H9 (cell line): ENCODE measurements at regions not wholly inside any gene's neighbourhood (a gene's known extent, or its start where the extent isn't known, plus 50 kb on each side); places are given as distances from the start of the nearest gene placed in this dataset.

ENCODE experiments used
- DNase-seq: peaks from one replicate; pipeline ENCODE4 v3.0.0-alpha.2; 2017
- H2AFZ ChIP-seq: one replicate; pipeline ENCODE4 v1.6.1; 2013; ENCODE audit warnings: mild to moderate bottlenecking, low read length, control low read depth, moderate library complexity
- H2AK5ac ChIP-seq: 2 replicates; pipeline ENCODE4 v1.6.1; 2013; ENCODE audit warnings: low read length, control low read depth, mixed read lengths; ENCODE audit not compliant: insufficient read length
- H2BK120ac ChIP-seq: one replicate; pipeline ENCODE4 v1.6.1; 2013; ENCODE audit warnings: low read depth, mild to moderate bottlenecking, low read length, control low read depth, inconsistent platforms; ENCODE audit not compliant: poor library complexity, severe bottlenecking
- H2BK12ac ChIP-seq: 2 replicates; pipeline ENCODE4 v1.6.1; 2013; ENCODE audit warnings: low read length, control low read depth, mixed read lengths, low read depth; ENCODE audit not compliant: insufficient read length
- H2BK15ac ChIP-seq: 2 replicates; pipeline ENCODE4 v1.6.1; 2013; ENCODE audit warnings: low read depth, low read length, control low read depth
- H2BK20ac ChIP-seq: one replicate; pipeline ENCODE4 v1.6.1; 2013; ENCODE audit warnings: low read depth, mild to moderate bottlenecking, low read length, control low read depth, inconsistent platforms; ENCODE audit not compliant: poor library complexity, severe bottlenecking
- H2BK5ac ChIP-seq: 2 replicates; pipeline ENCODE4 v1.6.1; 2013; ENCODE audit warnings: low read length, control low read depth, mixed read lengths; ENCODE audit not compliant: insufficient read length
- H3K14ac ChIP-seq: 2 replicates; pipeline ENCODE4 v1.6.1; 2013; ENCODE audit warnings: low read length, control low read depth; ENCODE audit not compliant: insufficient read depth
- H3K18ac ChIP-seq: 2 replicates; pipeline ENCODE4 v1.6.1; 2013; ENCODE audit warnings: low read depth, mild to moderate bottlenecking, mixed read lengths, low read length, control low read depth; ENCODE audit not compliant: insufficient read length
- H3K23ac ChIP-seq: 2 replicates; pipeline ENCODE4 v1.6.1; 2013; ENCODE audit warnings: low read length, control low read depth, mixed read lengths, low read depth; ENCODE audit not compliant: insufficient read length
- H3K23me2 ChIP-seq: 2 replicates; pipeline ENCODE4 v1.6.1; 2013; ENCODE audit warnings: low read depth, mild to moderate bottlenecking, mixed read lengths, low read length, control low read depth; ENCODE audit not compliant: insufficient read length, poor library complexity, severe bottlenecking
- H3K27ac ChIP-seq: 2 replicates; pipeline ENCODE4 v1.5.1; 2013; ENCODE audit warnings: low read length, control low read depth, mixed read lengths, low read depth; ENCODE audit not compliant: insufficient read length
- H3K27me3 ChIP-seq: 2 replicates; pipeline ENCODE4 v1.6.1; 2013; ENCODE audit warnings: low read length, control low read depth, inconsistent platforms; ENCODE audit not compliant: insufficient read depth
- H3K4ac ChIP-seq: 2 replicates; pipeline ENCODE4 v1.6.1; 2013; ENCODE audit warnings: low read depth, mild to moderate bottlenecking, control low read depth, inconsistent platforms, low read length, moderate library complexity
- H3K4me1 ChIP-seq: 2 replicates; pipeline ENCODE4 v1.6.1; 2013; ENCODE audit warnings: low read length, control low read depth, inconsistent platforms; ENCODE audit not compliant: insufficient read depth
- H3K4me2 ChIP-seq: 2 replicates; pipeline ENCODE4 v1.6.1; 2013; ENCODE audit warnings: low read length, control low read depth, mixed read lengths; ENCODE audit not compliant: insufficient read length, insufficient read depth
- H3K56ac ChIP-seq: 2 replicates; pipeline ENCODE4 v1.6.1; 2013; ENCODE audit warnings: low read depth, mild to moderate bottlenecking, mixed read lengths, low read length, control low read depth; ENCODE audit not compliant: insufficient read length
- H3K79me1 ChIP-seq: 2 replicates; pipeline ENCODE4 v1.6.1; 2013; ENCODE audit warnings: low read depth, mild to moderate bottlenecking, moderate library complexity, low read length, control low read depth, inconsistent platforms; ENCODE audit not compliant: insufficient read depth, poor library complexity, severe bottlenecking
- H3K79me2 ChIP-seq: 2 replicates; pipeline ENCODE4 v1.6.1; 2013; ENCODE audit warnings: low read length, control low read depth, inconsistent platforms; ENCODE audit not compliant: insufficient read depth
- H3K9ac ChIP-seq: 2 replicates; pipeline ENCODE4 v1.6.1; 2013; ENCODE audit warnings: low read length, control low read depth, mixed read lengths; ENCODE audit not compliant: insufficient read length; ENCODE audit errors: extremely low read depth
- H3K9me3 ChIP-seq: one replicate; pipeline ENCODE4 v1.6.1; 2013; ENCODE audit warnings: low read depth, low read length, inconsistent platforms; ENCODE audit not compliant: control insufficient read depth
- H3T11ph ChIP-seq: one replicate; pipeline ENCODE4 v1.6.1; 2013; ENCODE audit warnings: mild to moderate bottlenecking, low read length, control low read depth, inconsistent platforms
- H4K20me1 ChIP-seq: one replicate; pipeline ENCODE4 v1.6.1; 2013; ENCODE audit not compliant: control insufficient read depth, insufficient read length, insufficient read depth
- H4K5ac ChIP-seq: 2 replicates; pipeline ENCODE4 v1.6.1; 2013; ENCODE audit warnings: low read depth, mild to moderate bottlenecking, mixed read lengths, low read length, control low read depth; ENCODE audit not compliant: insufficient read length
- H4K8ac ChIP-seq: replicated peaks from 2 replicates; pipeline ENCODE4 v1.6.1; 2013; ENCODE audit warnings: low read length, control low read depth, mixed read lengths, low read depth; ENCODE audit not compliant: insufficient read length
- H4K91ac ChIP-seq: 2 replicates; pipeline ENCODE4 v1.6.1; 2013; ENCODE audit warnings: low read depth, mild to moderate bottlenecking, moderate library complexity, mixed read lengths, low read length, control low read depth; ENCODE audit not compliant: insufficient read length
- H3K27ac Mint-ChIP-seq, 3 experiments: 2 replicates in 2 of 3; 3 replicates in 1 of 3; pipeline ENCODE4 v1.8.0; 2020 to 2021; ENCODE audit warnings: mixed read lengths in 3 of 3, mild to moderate bottlenecking in 1 of 3, moderate library complexity in 1 of 3
- H3K27me3 Mint-ChIP-seq: 2 replicates; pipeline ENCODE4 v1.8.0; 2021; ENCODE audit warnings: low read depth, mild to moderate bottlenecking, moderate library complexity, mixed read lengths
- H3K36me3 Mint-ChIP-seq, 3 experiments: 2 replicates in 2 of 3; 3 replicates in 1 of 3; pipeline ENCODE4 v1.8.0; 2020 to 2021; ENCODE audit warnings: low read depth in 3 of 3, mixed read lengths in 3 of 3; ENCODE audit not compliant: insufficient read depth in 1 of 3
- H3K4me1 Mint-ChIP-seq, 2 experiments: 2 replicates each; pipeline ENCODE4 v1.8.0; 2020; ENCODE audit warnings: mixed read lengths in 2 of 2
- H3K4me3 Mint-ChIP-seq, 2 experiments: 2 replicates in 1 of 2; 3 replicates in 1 of 2; pipeline ENCODE4 v1.8.0; 2020 to 2021; ENCODE audit warnings: mild to moderate bottlenecking in 2 of 2, mixed read lengths in 2 of 2, moderate library complexity in 1 of 2
- H3K9me3 Mint-ChIP-seq, 2 experiments: 2 replicates in 1 of 2; 3 replicates in 1 of 2; pipeline ENCODE4 v1.8.0; 2020; ENCODE audit warnings: mild to moderate bottlenecking in 2 of 2, mixed read lengths in 2 of 2, moderate library complexity in 1 of 2
- WGBS: extraction: QIAGEN DNeasy Blood & Tissue Kit; methylation state at CpG from one replicate; pipeline ENCODE4 v1.1.7; 2013; ENCODE audit warnings: missing lambda C conversion rate, low lambda C conversion rate, mixed read lengths; ENCODE audit not compliant: insufficient read length; ENCODE audit errors: extremely low coverage; 5-methylcytosine and 5-hydroxymethylcytosine counted together
- TF ChIP-seq, protein P1 (sequence below): fragments of 200-600 bp; sonication (generic); conservative IDR thresholded peaks from 3 replicates; pipeline ENCODE4 v1.8.0; 2021; ENCODE audit warnings: antibody characterized with exemption, mild to moderate bottlenecking

DNA sequence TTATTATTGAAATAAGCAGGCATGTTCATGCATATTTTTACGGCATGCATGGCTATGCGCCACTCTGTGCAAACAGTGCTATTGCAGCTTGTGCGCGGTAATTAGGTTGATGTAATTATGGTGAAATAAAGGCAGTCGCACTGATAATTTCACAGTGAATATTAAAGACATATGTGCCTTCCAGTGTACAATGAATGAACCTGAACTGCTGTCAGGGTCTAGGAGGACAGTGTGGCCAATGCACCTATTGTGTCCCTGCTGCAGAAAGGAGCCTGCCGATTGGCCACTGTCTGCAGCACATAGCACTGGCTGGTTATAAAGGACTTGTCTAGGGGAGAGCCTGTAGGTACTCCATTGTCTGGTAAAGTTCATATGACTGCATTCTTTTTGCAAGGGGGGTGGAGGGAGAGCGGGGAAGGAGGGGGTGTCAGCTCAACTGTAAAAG is 340.4 kb downstream of the USP25 start:
- WGBS: no CpG with 5 or more reads among the region's 7 CpGs
- Histone ChIP-seq H4K91ac (no peak overlapping the region), H2BK20ac (no peak overlapping the region), H4K5ac (no peak overlapping the region), H2BK120ac (no peak overlapping the region), H3K56ac (no peak overlapping the region), H3K18ac (no peak overlapping the region), H3K27me3 (no peaks in the 10 kb centered on the region), H3K79me2 (no peaks in the 10 kb centered on the region; the same call in 1 of the 2 replicates), H2BK15ac (no peak overlapping the region), H3K23ac (no peak overlapping the region), H4K20me1 (no peaks in the 10 kb centered on the region), H2AFZ (no peak overlapping the region), H3K23me2 (no peaks in the 10 kb centered on the region), H3K9ac (no peak overlapping the region), H3K27ac (no peak overlapping the region), H3K4me1 (no peaks in the 10 kb centered on the region; the same call in 1 of the 2 replicates), H2AK5ac (no peak overlapping the region), H3K79me1 (no peaks in the 10 kb centered on the region), H3K4ac (no peak overlapping the region), H3K4me2 (no peak overlapping the region), H3K9me3 (no peaks in the 10 kb centered on the region), H4K8ac (no peak overlapping the region), H3T11ph (no peak overlapping the region), H2BK12ac (no peak overlapping the region), H2BK5ac (no peak overlapping the region), H3K14ac (no peak overlapping the region)
- TF ChIP-seq, protein P1, sequence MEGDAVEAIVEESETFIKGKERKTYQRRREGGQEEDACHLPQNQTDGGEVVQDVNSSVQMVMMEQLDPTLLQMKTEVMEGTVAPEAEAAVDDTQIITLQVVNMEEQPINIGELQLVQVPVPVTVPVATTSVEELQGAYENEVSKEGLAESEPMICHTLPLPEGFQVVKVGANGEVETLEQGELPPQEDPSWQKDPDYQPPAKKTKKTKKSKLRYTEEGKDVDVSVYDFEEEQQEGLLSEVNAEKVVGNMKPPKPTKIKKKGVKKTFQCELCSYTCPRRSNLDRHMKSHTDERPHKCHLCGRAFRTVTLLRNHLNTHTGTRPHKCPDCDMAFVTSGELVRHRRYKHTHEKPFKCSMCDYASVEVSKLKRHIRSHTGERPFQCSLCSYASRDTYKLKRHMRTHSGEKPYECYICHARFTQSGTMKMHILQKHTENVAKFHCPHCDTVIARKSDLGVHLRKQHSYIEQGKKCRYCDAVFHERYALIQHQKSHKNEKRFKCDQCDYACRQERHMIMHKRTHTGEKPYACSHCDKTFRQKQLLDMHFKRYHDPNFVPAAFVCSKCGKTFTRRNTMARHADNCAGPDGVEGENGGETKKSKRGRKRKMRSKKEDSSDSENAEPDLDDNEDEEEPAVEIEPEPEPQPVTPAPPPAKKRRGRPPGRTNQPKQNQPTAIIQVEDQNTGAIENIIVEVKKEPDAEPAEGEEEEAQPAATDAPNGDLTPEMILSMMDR: no peak
- Mint-ChIP-seq H3K9me3 (no peaks in the 10 kb centered on the region), H3K36me3 (no peaks in the 10 kb centered on the region), H3K4me3 (no peak overlapping the region), H3K27me3 (no peaks in the 10 kb centered on the region), H3K27ac (no peak overlapping the region; a peak in 1 of 7 replicates), H3K4me1 (peaks cover 2 to 8% of the 10 kb centered on the region in 2 experiments; a peak in 3 of 4 replicates)
- no peak for DNase-seq
